GM18520 (cell line): ENCODE measurements at regions not wholly inside any gene's neighbourhood (a gene's known extent, or its start where the extent isn't known, plus 50 kb on each side); places are given as distances from the start of the nearest gene placed in this dataset.

Experiments used
- ATAC-seq: cut with Tn5 transposase; IDR thresholded peaks from one replicate; pipeline ENCODE4 v1.9.1; 2021; ENCODE audit not compliant: unreplicated experiment

DNA sequence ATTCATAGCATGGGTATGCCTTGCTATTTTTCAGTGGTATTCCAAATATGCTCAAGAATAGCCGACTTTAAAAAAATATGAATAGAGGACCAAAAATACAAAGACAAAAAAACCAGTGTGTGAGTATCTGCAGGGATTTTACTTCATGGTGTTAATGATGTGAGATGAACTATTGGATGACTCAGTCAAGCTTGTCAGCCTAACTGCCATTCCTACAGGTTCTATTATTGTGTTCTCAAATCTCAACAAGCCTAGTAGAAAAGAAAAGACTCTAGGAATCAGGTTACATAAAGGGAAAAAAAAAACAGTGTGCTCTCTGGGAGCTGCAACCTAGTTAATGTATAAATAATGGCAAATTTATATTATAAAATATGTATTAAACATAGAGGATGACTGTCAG, 588.4 kb upstream of the BTBD3 start:
- no peak for ATAC-seq

DNA sequence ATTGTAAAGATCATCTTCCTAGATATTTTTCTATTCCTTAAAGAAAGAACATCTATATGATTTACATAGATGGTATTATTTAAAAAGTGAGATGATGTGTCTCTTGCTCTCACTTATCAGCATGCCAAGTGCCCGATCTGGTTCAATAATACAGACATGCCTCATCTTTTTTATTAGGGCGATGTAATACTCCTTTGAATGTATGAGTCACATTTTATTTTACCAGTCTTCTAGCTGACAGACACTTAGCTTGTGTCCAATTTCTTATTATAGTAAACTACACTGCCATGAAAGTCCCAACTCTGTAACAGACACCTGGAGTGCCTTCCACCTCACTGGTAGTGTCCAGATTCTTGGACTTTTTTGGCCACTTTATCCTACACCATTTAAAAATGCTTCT, 586.6 kb upstream of the BTBD3 start:
- no peak for ATAC-seq

DNA sequence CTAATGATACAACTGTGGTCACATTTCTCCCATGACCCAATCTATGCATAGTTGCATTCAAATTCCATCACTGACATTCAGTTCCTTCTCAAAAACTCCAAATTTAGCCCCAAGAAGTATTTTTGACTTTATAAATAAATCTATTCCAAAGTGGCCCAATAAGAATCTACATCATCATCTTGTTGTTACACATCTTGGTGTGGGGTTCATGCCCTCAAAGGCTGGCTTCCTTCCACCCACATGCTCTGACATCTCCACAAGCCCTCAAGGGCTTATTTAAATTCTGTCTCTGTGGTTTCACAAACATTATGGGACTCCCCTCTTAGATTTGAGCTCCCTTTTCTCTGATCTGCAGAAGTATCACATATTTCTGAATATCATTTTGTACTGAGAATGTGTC, 585.3 kb upstream of the BTBD3 start:
- ATAC-seq, result no peak

DNA sequence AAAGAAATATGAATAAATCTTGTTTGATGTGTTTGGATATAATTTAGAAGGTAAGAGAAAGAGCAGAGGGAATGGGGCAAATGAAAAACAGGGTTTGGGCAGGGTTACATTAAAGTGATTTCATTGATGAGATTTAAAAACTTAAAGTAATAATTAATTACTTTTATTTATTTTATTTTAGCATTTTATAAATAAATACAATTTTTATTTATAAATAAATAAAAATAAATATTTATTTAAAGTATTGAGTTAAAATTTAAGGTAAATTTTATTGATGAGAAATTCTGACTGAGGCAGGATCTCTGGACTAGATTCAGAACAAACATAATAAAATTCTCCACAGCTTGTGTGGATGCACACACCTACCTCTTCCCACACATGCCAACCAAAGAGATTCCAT, 584.1 kb upstream of the BTBD3 start:
- no peak for ATAC-seq

DNA sequence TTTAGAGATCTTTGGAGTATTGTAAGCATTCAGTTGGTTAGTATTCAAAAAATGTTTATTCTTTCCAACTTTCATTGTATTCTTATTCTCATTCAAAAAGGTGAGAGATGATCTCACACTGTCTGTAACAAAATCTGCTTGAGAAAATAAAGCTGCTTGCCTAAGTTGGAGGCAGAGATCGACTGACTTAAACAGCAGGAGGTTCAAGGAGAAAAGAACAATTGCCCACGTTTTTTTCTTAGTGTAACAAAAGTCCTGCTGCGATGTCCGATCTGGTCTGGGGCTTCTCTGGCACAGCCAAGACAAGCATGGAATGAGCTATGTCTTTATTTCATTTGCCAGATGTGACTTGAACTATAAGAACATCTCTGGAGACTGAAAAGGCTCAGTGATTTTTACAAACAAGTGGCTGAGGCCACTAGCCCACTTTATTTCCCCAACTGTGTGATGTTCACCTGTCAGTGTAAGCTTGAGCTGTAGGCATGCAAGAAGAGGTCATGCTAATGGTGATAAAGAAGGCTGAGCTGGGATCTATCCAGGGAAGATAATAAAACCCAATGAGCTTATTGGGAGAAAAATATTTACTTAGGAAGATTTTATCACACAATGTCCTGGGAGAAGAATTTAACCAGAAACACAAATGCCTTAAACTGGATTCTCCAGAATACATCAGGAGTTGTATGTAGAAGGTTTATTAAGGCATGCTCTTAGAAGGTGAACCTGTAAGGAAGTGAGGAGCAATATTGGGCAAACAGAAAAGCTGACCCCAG, 580.1 kb upstream of the BTBD3 start:
- ATAC-seq, result no peak

DNA sequence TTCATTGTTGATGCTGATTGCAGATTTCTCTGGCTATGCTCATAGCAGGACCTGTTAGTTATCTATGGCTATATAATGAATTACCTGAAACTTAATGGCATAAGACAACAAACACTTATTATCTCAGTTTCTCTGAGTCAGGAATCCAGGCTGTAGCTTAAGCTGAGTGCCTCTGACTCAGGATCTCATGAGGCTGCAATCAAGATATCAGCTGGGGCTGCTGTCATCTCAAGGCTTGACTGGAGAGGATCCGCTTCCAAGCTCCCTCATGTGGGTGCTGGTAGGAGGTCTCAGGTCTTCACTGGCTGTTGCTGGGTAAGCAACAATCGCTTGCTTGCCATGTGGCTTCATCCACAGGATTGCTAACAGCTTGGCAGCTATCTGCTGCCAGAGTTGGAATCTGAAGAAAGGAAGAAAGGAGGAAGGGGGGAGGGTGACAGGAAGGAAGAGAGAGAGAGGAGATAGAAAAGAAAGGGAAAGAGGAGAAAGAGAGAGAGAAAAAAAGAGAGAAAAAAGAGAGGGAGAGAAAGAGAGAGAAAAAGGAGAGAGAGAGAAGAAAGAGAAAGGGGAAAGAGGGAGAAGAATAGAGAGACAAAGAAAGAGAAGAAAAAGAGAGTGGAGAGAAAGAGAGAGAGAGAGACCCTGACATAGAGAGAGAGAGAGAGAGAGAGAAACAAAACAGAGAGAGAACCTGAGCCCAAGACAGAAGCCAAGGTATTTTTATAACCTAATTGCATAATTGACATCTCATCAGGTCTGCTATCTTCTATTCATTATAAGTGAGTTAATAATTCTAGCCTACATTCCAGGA, 579.0 kb upstream of the BTBD3 start:
- no peak for ATAC-seq

DNA sequence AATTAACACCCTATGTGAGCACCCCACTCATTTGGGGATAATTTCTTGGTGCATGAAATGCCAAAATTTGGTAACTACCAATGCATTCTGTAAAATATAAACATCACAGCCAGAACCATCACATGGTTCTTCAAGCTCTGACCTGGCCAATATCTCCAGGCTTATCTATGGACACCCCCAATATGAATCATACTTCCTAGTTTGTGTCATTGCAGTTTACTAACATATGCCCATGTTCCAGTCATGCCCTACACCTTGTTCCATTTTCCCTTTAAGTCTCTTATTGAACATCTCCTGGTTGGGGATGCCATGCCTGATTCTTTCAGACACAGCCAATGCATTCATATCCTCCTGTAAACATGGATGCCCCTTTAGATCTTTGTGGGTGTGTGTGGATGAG, 572.8 kb upstream of the BTBD3 start:
- ATAC-seq, result no peak

DNA sequence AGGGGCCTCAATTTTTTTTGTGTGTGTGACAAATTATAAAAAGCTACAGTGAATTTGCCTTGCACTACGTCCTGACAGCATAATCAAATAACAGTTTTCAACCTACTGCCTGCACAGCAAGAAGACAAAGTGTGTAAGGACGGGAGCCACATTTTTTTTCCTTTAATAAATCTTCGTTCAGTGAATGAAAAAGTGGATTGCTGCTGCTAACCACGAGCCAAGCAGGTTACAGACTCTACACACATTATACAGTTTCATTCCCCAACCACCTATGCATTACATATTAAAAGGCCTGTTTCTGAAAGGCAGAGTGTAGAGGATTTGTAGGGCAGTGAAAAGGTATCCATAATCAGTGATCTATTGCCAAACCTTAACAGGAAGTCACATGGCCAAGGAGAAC, 570.0 kb upstream of the BTBD3 start:
- ATAC-seq, result no peak

DNA sequence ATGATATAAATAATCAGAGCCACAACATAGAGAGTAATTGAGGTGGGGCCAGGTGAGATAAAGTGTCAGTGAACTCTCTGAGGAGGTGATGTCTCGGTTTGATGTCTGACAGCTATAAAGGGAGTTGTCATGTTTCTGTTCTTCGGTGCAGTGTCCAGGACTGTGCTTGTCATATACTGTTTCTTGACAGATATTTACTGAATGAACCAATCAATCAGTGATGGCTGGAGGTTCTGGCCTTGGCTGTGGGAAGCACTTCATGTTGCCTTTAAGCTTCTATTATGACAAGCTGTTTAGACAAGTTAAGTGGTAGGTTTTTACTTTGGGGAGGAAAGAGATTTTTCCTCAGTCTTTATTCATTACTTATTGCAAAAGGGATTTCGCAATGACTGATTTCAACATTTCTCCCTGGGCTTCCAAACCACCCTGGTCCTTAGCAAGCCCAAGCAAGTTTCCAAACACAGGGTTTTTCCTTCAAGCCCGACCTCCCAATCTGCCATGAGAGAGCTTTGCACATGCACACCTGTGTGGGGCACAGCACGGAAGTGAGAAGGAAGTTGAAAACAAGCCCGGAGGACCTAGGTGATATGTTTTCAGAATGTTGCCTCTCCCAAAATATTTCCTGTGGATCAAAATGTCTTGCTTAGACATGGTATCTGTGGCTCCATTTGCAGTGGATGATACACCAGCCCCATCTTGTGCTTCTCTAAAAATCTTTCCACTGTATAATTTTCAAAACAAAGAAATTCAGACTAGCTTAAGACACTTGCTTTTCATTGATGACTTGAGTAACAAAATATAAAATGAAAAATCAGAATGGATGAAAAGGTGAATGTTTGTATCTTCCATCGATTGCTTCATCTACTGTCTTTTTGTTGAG, 567.3 kb upstream of the BTBD3 start:
- ATAC-seq, result no peak

DNA sequence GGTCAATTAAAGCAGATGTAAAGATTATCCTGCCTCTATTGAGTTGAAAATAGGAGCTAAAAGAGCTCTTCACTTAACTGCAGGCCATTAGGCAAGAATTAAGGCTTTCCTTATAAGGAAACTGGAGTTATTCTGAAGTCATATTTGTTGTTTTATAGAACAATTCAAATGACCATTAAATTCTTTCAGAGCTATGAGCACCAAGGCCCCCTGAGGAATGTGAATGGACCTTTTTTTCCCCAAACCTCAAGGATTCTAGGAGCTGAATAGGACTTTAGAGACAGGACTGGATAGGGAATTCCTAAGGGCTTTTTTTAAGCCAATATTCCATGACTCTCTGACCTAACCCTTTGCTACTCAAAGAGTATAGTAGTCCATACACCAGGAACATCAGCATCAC, 565.7 kb upstream of the BTBD3 start:
- ATAC-seq, result no peak

DNA sequence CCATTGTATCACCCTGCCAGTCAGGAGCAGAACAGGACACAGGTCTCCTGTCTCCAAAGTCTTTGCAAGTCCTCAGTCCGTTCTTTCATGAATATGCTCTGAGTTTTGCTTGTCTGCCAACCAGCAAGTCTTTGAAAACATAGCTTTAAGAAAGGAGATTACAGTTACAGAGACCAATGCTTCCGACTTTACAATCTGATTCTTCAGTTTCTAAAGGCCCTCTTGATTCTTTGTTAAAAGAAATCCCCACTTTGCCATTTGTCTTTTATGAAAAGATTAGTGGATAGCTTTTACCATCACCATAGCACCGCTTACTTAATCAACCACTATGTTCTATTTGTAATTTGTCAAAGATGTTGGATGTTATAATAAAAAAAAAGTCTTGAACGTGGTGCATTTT, 562.8 kb upstream of the BTBD3 start:
- ATAC-seq, result no peak

DNA sequence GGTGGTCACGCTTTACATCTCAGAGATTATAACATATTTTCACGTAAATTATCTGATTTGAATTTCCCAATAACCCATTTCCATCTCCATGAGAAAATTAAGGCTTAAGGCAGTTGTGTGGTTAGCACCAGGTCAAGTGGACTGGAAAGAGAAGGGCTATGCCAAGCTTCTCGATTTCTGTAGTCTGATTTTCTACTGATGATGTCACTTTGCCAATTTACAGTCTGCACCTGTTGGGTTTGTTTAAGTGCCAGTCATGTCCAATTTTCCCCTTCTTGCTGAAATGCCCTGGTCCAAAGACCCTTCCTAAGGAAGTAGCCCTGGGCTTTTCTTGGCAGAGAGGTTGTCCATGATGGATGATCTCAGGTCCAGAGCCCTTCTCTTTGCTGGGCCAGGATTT, 562.3 kb upstream of the BTBD3 start:
- ATAC-seq, result no peak

DNA sequence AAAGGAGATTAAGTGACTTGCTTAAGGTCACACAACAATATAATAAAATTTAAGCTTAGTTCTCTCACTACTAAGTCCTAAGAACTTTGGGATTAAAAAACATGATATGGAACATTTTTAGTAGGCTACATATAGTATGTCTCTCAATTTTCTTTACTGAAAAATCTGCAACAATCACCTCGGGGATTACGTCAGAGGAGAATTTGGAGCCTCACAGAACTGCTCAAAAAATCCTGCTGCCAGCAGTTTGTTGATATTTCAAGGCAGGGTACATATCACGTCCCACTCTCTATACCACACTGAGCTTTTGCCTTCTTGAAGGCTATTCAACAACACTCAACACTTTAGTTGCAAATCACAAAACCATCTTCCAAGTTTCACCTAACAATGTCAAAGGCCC, 561.6 kb upstream of the BTBD3 start:
- ATAC-seq, result no peak

DNA sequence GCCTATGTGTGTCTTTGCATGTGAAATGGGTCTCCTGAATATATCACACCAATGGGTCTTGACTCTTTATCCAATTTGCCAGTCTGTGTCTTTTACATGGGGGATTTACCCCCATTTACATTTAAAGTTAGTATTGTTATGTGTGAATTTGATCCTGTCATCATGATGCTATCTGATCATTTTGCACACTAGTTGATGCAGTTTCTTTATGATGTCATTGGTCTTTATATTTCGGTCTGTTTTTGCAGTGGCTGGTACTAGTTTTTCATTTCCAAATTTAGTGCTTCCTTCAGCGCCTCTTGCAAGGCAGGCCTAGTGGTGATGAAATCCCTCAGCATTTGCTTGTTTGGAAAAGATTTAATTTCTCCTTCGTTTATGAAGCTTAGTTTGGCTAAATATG, 555.2 kb upstream of the BTBD3 start:
- ATAC-seq, result no peak

DNA sequence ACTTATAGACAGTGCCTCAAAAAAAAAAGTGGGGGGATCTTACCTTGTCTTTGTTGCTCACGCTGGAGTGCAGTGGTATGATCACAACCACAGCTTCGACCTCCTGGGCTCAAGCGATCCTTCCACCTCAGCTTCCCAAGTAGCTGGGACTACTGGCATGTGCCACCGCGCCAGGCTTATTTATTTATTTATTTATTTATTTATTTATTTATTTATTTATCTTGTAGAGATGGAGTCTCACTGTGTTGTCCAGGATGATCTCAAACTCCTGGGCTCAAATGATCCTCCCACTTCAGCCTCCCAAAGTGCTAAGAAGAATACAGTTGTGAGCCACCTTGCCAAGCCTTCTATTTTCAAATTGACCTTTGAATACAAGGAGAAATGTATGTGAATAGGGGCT, 553.0 kb upstream of the BTBD3 start:
- ATAC-seq, result no peak

DNA sequence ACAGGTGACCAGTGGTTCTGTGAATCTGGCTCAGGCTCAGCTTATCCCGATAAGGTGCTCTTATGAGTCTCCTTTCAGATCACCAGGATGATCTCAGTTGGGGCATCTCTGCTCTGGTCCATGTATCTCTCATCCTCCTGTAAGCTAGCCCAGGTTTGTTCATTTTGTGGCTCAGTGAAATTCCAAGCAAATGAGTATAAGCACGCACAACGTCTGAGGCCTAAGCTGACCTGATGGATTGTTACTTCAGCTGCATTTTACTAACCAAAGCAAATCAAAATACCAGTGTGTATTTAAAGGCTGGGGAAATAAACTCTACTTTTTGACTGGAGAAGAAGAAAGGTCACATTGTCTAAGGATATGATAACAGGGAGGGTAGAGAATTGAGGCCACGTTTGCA, 551.0 kb upstream of the BTBD3 start:
- ATAC-seq, result no peak

DNA sequence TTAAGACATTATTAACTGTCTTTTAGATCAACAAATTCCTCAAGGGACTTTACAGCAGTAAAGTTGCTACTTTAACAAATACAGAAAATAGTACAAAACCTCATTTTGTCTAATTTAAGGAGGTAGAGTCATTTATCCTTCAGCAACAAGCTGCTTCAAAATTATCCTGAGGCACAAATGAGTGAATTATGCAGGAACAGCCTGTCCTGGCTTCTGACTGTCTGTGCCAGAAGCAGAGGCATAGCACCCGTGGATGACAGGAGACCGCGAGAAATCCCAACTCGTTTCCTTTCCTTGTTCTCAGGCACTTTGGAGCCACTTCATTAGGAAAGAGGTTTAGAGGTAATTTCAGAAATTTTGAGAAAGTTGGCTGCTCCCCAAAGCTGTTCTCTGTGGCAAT, 549.2 kb upstream of the BTBD3 start:
- ATAC-seq, result no peak

DNA sequence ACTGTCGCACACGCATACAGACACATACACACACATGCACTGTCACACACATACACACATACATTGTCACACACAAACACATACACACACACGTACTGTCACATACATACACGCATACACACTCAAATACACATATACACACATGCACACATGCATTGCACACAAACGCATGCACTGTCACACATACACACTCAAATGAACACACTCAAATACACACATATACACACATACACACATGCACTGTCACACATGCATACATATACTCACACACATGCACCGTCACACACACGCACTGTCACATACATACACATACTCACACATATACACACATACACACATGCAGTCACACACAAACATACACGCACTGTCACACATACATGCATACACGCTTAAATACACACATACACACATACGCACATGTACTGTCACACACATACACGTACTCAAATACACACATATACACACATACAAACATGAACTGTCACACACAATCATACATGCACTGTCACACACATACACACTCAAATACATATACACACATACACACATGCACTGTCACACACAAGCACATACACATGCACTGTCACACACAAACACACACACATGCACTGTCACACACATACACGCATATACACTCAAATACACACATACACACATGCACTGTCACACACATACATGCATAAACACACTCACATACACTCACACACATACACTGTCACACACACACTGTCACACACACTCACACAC, 548.6 kb upstream of the BTBD3 start:
- no peak for ATAC-seq

DNA sequence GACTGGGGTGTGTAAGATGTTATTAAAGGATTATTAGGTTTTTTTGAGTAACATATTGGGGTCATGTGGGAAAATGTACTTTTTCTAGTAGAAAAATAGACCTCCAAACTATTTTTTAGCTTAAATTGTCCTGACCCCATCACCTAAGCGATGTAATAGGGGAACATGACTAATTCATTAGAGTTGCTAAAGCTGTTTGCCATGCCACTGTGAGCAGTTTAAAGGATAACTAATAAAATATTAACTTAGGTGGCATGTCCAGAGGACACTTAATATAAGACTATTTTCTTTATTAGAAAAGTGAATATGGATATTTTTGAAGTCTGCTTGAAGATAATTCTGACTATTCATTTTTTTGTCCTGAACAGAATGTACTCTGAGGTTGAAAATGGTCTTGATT, 545.9 kb upstream of the BTBD3 start:
- no peak for ATAC-seq

DNA sequence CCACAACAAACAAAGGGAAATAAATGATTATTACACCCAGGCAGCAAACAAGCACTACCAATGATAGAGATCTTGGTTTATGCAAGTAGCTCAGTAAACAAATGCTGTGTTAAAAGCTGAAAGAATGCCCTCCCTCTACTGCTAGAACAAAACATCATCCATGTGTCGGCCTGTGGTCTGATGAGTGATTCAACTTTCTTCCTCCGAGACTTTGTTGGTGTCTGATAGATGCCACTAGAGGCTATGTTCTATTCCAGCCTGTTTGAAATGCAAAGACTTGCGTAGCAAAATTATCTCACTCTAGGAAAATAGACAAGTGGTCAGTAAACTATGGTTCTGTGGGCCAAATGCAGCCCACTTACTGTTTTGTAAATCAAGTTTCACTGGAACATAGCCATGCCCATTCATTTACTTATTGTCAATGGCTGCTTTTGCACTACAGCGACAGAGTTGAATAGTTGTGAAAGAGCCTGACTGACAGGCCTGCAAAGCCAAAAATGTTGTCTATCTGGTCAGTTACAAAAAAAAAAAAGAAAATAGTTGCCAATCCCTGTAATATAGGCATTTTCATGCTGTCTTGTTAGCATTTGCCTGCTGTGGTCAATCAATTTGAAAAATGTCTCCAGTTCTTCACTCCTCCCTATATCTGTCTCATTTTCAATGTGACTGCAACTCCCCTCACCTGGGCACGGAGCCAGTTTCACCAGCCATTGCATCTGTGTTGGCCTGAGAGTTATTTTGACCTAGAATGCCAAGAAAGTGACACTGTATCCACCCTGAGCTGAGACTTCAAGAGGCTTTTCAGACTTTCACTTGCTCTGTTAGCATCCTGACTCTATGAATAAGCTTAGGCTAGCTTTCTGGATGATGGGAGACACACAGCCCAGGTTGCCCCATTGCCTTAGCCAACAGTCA, 544.6 kb upstream of the BTBD3 start:
- no peak for ATAC-seq
